DND-41 (cell line): ENCODE measurements at regions not wholly inside any gene's neighbourhood (a gene's known extent, or its start where the extent isn't known, plus 50 kb on each side); places are given as distances from the start of the nearest gene placed in this dataset.

Source experiments
- CTCF ChIP-seq: IDR thresholded peaks from 2 replicates; pipeline ENCODE4 v1.5.1; 2012; ENCODE audit warnings: borderline replicate concordance, low read length, moderate library complexity, mild to moderate bottlenecking; ENCODE audit not compliant: poor library complexity, severe bottlenecking; ENCODE audit errors: extremely low read depth
- EZH2 ChIP-seq: IDR thresholded peaks from 3 replicates; pipeline ENCODE4 v1.6.1; 2012; ENCODE audit warnings: borderline replicate concordance, low read depth, mild to moderate bottlenecking, moderate library complexity, low read length, inconsistent platforms; ENCODE audit not compliant: severe bottlenecking

GRCh38 chr6:166251655-166252054 is 56.5 kb downstream of the PRR18 start:
- no peak for TF ChIP-seq CTCF
- TF ChIP-seq EZH2: no peak
